MCF 10A (cell line): ENCODE measurements at regions not wholly inside any gene's neighbourhood (a gene's known extent, or its start where the extent isn't known, plus 50 kb on each side); places are given as distances from the start of the nearest gene placed in this dataset.
A peak's percentile ranks its signal among the peaks of the same experiment; 100 is the strongest.

Experiments used
- BruUV-seq: library from RNA; stranded (reverse); fragments of 400-500 nt; replicated peaks from 2 replicates; lab custom pipeline; 2021; lab: Mats Ljungman, UMichigan
- CTCF ChIA-PET: fragments of 300-600 bp; sonication (Branson Sonifier 250); formaldehyde crosslinking; extraction: SDS; loops from one replicate; lab custom pipeline; 2021; ENCODE audit warnings: antibody characterized with exemption, inconsistent platforms; lab: Yijun Ruan, JAX
- POLR2A ChIA-PET: fragments of 300-600, 350-650 bp; sonication (Branson Sonifier 250); formaldehyde crosslinking; extraction: SDS; loops from one replicate; lab custom pipeline; 2020; ENCODE audit warnings: antibody characterized with exemption, inconsistent platforms; lab: Yijun Ruan, JAX
- DNase-seq: peaks from one replicate; pipeline ENCODE4 v3.0.0-alpha.2; 2018; ENCODE audit not compliant: unreplicated experiment
- H3K27ac Mint-ChIP-seq: one replicate; pipeline ENCODE4 v1.8.0; 2022; ENCODE audit warnings: mild to moderate bottlenecking, low read depth, mixed read lengths; ENCODE audit not compliant: unreplicated experiment
- H3K27me3 Mint-ChIP-seq: one replicate; pipeline ENCODE4 v1.8.0; 2022; ENCODE audit warnings: mixed read lengths; ENCODE audit not compliant: insufficient read depth, unreplicated experiment
- H3K36me3 Mint-ChIP-seq: one replicate; pipeline ENCODE4 v1.8.0; 2022; ENCODE audit warnings: mild to moderate bottlenecking, moderate library complexity, mixed read lengths; ENCODE audit not compliant: insufficient read depth, unreplicated experiment
- H3K4me1 Mint-ChIP-seq: one replicate; pipeline ENCODE4 v1.8.0; 2022; ENCODE audit warnings: mixed read lengths; ENCODE audit not compliant: insufficient read depth, unreplicated experiment
- H3K4me3 Mint-ChIP-seq: one replicate; pipeline ENCODE4 v1.8.0; 2022; ENCODE audit warnings: mild to moderate bottlenecking, moderate library complexity, mixed read lengths; ENCODE audit not compliant: unreplicated experiment
- H3K9me3 Mint-ChIP-seq: one replicate; pipeline ENCODE4 v1.8.0; 2022; ENCODE audit warnings: mixed read lengths; ENCODE audit not compliant: unreplicated experiment
- CTCF ChIP-seq: fragments of 200-600 bp; IDR thresholded peaks from one replicate; pipeline ENCODE4 v1.8.0; 2022; ENCODE audit warnings: antibody characterized with exemption, mild to moderate bottlenecking; ENCODE audit not compliant: unreplicated experiment
- intact Hi-C: fragments of 100-400 bp; cut with micrococcal nuclease; formaldehyde crosslinking; loops from 2 replicates; pipeline ENCODE4 v1.14.1; 2022

GRCh38 chr1:79188337-79188736 lies 181.8 kb upstream of the ADGRL4 start:
- no TSS peak for BruUV-seq
- H3K27ac Mint-ChIP-seq, result peak overlapping the region; percentile 71
- intact Hi-C loops, result no loop called here
- no peaks in the 10 kb centered on the region for H3K27me3 Mint-ChIP-seq
- DNase-seq, result peak; percentile 71
- H3K4me3 Mint-ChIP-seq, result no peak overlapping the region
- H3K9me3 Mint-ChIP-seq, result no peaks in the 10 kb centered on the region
- ChIA-PET POLR2A (interaction anchor here (0.6 to 1.3 kb wide), 3 partner anchors 14 to 83 kb away, joined by 3 to 4 read pairs (median 3); no protein-coding TSS in a partner anchor), CTCF (interaction anchor here (1.2 to 1.3 kb wide), 2 partner anchors 10 to 32 kb away, joined by 3 to 4 read pairs; no protein-coding TSS in a partner anchor)
- H3K4me1 Mint-ChIP-seq, result peaks cover 12% of the 10 kb centered on the region
- no peak for TF ChIP-seq CTCF
- H3K36me3 Mint-ChIP-seq, result no peaks in the 10 kb centered on the region

- CTCF ChIA-PET, result no interaction called here
- H3K4me3 Mint-ChIP-seq, result no peak overlapping the region
- peak overlapping the region; percentile 33 for H3K27ac Mint-ChIP-seq
- DNase-seq, result no peak
- H3K36me3 Mint-ChIP-seq, result no peaks in the 10 kb centered on the region
- no TSS peak for BruUV-seq
- no peak for TF ChIP-seq CTCF
- intact Hi-C loops, result no loop called here
- POLR2A ChIA-PET, result interaction anchor here (0.7 kb wide), 1 partner anchor 756 kb away, joined by 3 read pairs; no protein-coding TSS in a partner anchor
- no peaks in the 10 kb centered on the region for H3K9me3 Mint-ChIP-seq
- H3K4me1 Mint-ChIP-seq, result peaks cover 6% of the 10 kb centered on the region
- no peaks in the 10 kb centered on the region for H3K27me3 Mint-ChIP-seq
These were observed 179.7 kb upstream of the ADGRL4 start for GRCh38 chr1:79186260-79186659.

GRCh38 chr1:79177844-79178243 lies 171.3 kb upstream of the ADGRL4 start:
- Mint-ChIP-seq H3K27me3 (no peaks in the 10 kb centered on the region), H3K9me3 (no peaks in the 10 kb centered on the region), H3K36me3 (no peaks in the 10 kb centered on the region), H3K27ac (no peak overlapping the region), H3K4me3 (no peak overlapping the region), H3K4me1 (no peaks in the 10 kb centered on the region)
- DNase-seq, result no peak
- no TSS peak for BruUV-seq
- CTCF ChIA-PET, result no interaction called here
- POLR2A ChIA-PET, result interaction anchor here (0.7 kb wide), 1 partner anchor 538 kb away, joined by 3 read pairs; no protein-coding TSS in a partner anchor
- intact Hi-C loops, result no loop called here
- no peak for TF ChIP-seq CTCF

- no peak overlapping the region for H3K27ac Mint-ChIP-seq
- H3K27me3 Mint-ChIP-seq, result no peaks in the 10 kb centered on the region
- no peak for TF ChIP-seq CTCF
- ChIA-PET CTCF (no interaction called here), POLR2A (no interaction called here)
- no peaks in the 10 kb centered on the region for H3K36me3 Mint-ChIP-seq
- DNase-seq, result peak; percentile 3
- H3K4me1 Mint-ChIP-seq, result no peaks in the 10 kb centered on the region
- no TSS peak for BruUV-seq
- intact Hi-C loops, result no loop called here
- peaks cover 12% of the 10 kb centered on the region for H3K9me3 Mint-ChIP-seq
- no peak overlapping the region for H3K4me3 Mint-ChIP-seq
These were observed 154.5 kb upstream of the ADGRL4 start for GRCh38 chr1:79161077-79161476.
